ENCODE measurements at regions not wholly inside any gene's neighbourhood (a gene's known extent, or its start where the extent isn't known, plus 50 kb on each side); places are given as distances from the start of the nearest gene placed in this dataset.
A peak's percentile ranks its signal among the peaks of the same experiment; 100 is the strongest.

GRCh38 chr18:10229458-10229857 is 225.0 kb upstream of the APCDD1 start:
- no CpG with 5 or more reads among the region's 3 CpGs for WGBS (ENCODE audit: insufficient coverage)
- Histone ChIP-seq H3K27me3 (ENCODE audit: control insufficient read depth, insufficient read depth, low read length) (no peaks in the 10 kb centered on the region), H3K36me3 (ENCODE audit: control insufficient read depth, insufficient read depth, low read length) (no peaks in the 10 kb centered on the region), H3K4me1 (ENCODE audit: control insufficient read depth, insufficient read depth, low read length) (peaks cover 12% of the 10 kb centered on the region), H3K9me3 (replicated peaks; ENCODE audit: control insufficient read depth, low read depth, low read length) (peaks cover 9% of the 10 kb centered on the region), H3K27ac (ENCODE audit: low read length) (no peak overlapping the region), H3K4me3 (ENCODE audit: low read length) (no peak overlapping the region)
- no peak for DNase-seq

GRCh38 chr18:10230072-10230471 is 224.4 kb upstream of the APCDD1 start:
- Histone ChIP-seq H3K36me3 (ENCODE audit: control insufficient read depth, insufficient read depth, low read length) (no peaks in the 10 kb centered on the region), H3K4me1 (ENCODE audit: control insufficient read depth, insufficient read depth, low read length) (peaks cover 12% of the 10 kb centered on the region), H3K9me3 (replicated peaks; ENCODE audit: control insufficient read depth, low read depth, low read length) (peaks cover 9% of the 10 kb centered on the region), H3K27ac (ENCODE audit: low read length) (no peak overlapping the region), H3K27me3 (ENCODE audit: control insufficient read depth, insufficient read depth, low read length) (no peaks in the 10 kb centered on the region), H3K4me3 (ENCODE audit: low read length) (no peak overlapping the region)
- DNase-seq = no peak
- WGBS (ENCODE audit: insufficient coverage) = 100% methylated on average over 3 of the region's 3 CpGs

GRCh38 chr18:10231220-10231619 is 223.2 kb upstream of the APCDD1 start:
- DNase-seq = no peak
- no peaks in the 10 kb centered on the region for H3K36me3 ChIP-seq (ENCODE audit: control insufficient read depth, insufficient read depth, low read length)
- no peak overlapping the region for H3K27ac ChIP-seq (ENCODE audit: low read length)
- H3K4me1 ChIP-seq (ENCODE audit: control insufficient read depth, insufficient read depth, low read length) = peaks cover 12% of the 10 kb centered on the region
- no peak overlapping the region for H3K4me3 ChIP-seq (ENCODE audit: low read length)
- no peaks in the 10 kb centered on the region for H3K27me3 ChIP-seq (ENCODE audit: control insufficient read depth, insufficient read depth, low read length)
- peaks cover 4% of the 10 kb centered on the region for H3K9me3 ChIP-seq (replicated peaks; ENCODE audit: control insufficient read depth, low read depth, low read length)
- 43% methylated on average over 2 of the region's 3 CpGs for WGBS (ENCODE audit: insufficient coverage)

- Histone ChIP-seq H3K27me3 (ENCODE audit: control insufficient read depth, insufficient read depth, low read length) (no peaks in the 10 kb centered on the region), H3K9me3 (replicated peaks; ENCODE audit: control insufficient read depth, low read depth, low read length) (peaks cover 4% of the 10 kb centered on the region), H3K27ac (ENCODE audit: low read length) (no peak overlapping the region), H3K4me1 (ENCODE audit: control insufficient read depth, insufficient read depth, low read length) (peaks cover 10% of the 10 kb centered on the region), H3K4me3 (ENCODE audit: low read length) (no peak overlapping the region), H3K36me3 (ENCODE audit: control insufficient read depth, insufficient read depth, low read length) (no peaks in the 10 kb centered on the region)
- no CpG with 5 or more reads among the region's 2 CpGs for WGBS (ENCODE audit: insufficient coverage)
- DNase-seq = no peak
Observed at GRCh38 chr18:10232062-10232461, 222.4 kb upstream of the APCDD1 start.

- H3K27me3 ChIP-seq (ENCODE audit: control insufficient read depth, insufficient read depth, low read length) = peaks cover 3% of the 10 kb centered on the region
- peaks cover 10% of the 10 kb centered on the region for H3K4me1 ChIP-seq (ENCODE audit: control insufficient read depth, insufficient read depth, low read length)
- H3K36me3 ChIP-seq (ENCODE audit: control insufficient read depth, insufficient read depth, low read length) = no peaks in the 10 kb centered on the region
- 81% methylated on average over 5 of the region's 10 CpGs for WGBS (ENCODE audit: insufficient coverage)
- no peak for DNase-seq
- H3K9me3 ChIP-seq (replicated peaks; ENCODE audit: control insufficient read depth, low read depth, low read length) = peaks cover 4% of the 10 kb centered on the region
- no peak overlapping the region for H3K4me3 ChIP-seq (ENCODE audit: low read length)
- no peak overlapping the region for H3K27ac ChIP-seq (ENCODE audit: low read length)
Observed at GRCh38 chr18:10233082-10233875, 221.2 kb upstream of the APCDD1 start.

- Histone ChIP-seq H3K9me3 (replicated peaks; ENCODE audit: control insufficient read depth, low read depth, low read length) (peaks cover 4% of the 10 kb centered on the region), H3K4me3 (ENCODE audit: low read length) (no peak overlapping the region), H3K36me3 (ENCODE audit: control insufficient read depth, insufficient read depth, low read length) (no peaks in the 10 kb centered on the region), H3K4me1 (ENCODE audit: control insufficient read depth, insufficient read depth, low read length) (peaks cover 10% of the 10 kb centered on the region), H3K27ac (ENCODE audit: low read length) (no peak overlapping the region), H3K27me3 (ENCODE audit: control insufficient read depth, insufficient read depth, low read length) (peaks cover 3% of the 10 kb centered on the region)
- DNase-seq = no peak
- 100% methylated on average over 3 of the region's 5 CpGs for WGBS (ENCODE audit: insufficient coverage)
Observed at GRCh38 chr18:10234281-10234680, 220.2 kb upstream of the APCDD1 start.

GRCh38 chr18:10234912-10235660 is 219.3 kb upstream of the APCDD1 start:
- no peaks in the 10 kb centered on the region for H3K36me3 ChIP-seq (ENCODE audit: control insufficient read depth, insufficient read depth, low read length)
- 20% methylated on average over 1 of the region's 6 CpGs for WGBS (ENCODE audit: insufficient coverage)
- H3K27me3 ChIP-seq (ENCODE audit: control insufficient read depth, insufficient read depth, low read length) = peaks cover 3% of the 10 kb centered on the region
- peaks cover 2% of the 10 kb centered on the region for H3K9me3 ChIP-seq (replicated peaks; ENCODE audit: control insufficient read depth, low read depth, low read length)
- DNase-seq = peak; percentile 78
- peaks cover 16% of the 10 kb centered on the region for H3K4me1 ChIP-seq (ENCODE audit: control insufficient read depth, insufficient read depth, low read length)
- H3K27ac ChIP-seq (ENCODE audit: low read length) = no peak overlapping the region
- no peak overlapping the region for H3K4me3 ChIP-seq (ENCODE audit: low read length)

GRCh38 chr18:10235661-10235952 is 218.8 kb upstream of the APCDD1 start:
- DNase-seq = no peak
- Histone ChIP-seq H3K4me1 (ENCODE audit: control insufficient read depth, insufficient read depth, low read length) (peaks cover 16% of the 10 kb centered on the region), H3K9me3 (replicated peaks; ENCODE audit: control insufficient read depth, low read depth, low read length) (no peaks in the 10 kb centered on the region), H3K4me3 (ENCODE audit: low read length) (no peak overlapping the region), H3K36me3 (ENCODE audit: control insufficient read depth, insufficient read depth, low read length) (no peaks in the 10 kb centered on the region), H3K27me3 (ENCODE audit: control insufficient read depth, insufficient read depth, low read length) (peaks cover 3% of the 10 kb centered on the region), H3K27ac (ENCODE audit: low read length) (no peak overlapping the region)
- 88% methylated on average over 1 of the region's 2 CpGs for WGBS (ENCODE audit: insufficient coverage)

- H3K27me3 ChIP-seq (ENCODE audit: control insufficient read depth, insufficient read depth, low read length) = peaks cover 5% of the 10 kb centered on the region
- H3K9me3 ChIP-seq (replicated peaks; ENCODE audit: control insufficient read depth, low read depth, low read length) = no peaks in the 10 kb centered on the region
- peak; percentile 82 for DNase-seq
- no peak overlapping the region for H3K4me3 ChIP-seq (ENCODE audit: low read length)
- H3K27ac ChIP-seq (ENCODE audit: low read length) = no peak overlapping the region
- H3K36me3 ChIP-seq (ENCODE audit: control insufficient read depth, insufficient read depth, low read length) = no peaks in the 10 kb centered on the region
- 29% methylated on average over 7 of the region's 11 CpGs for WGBS (ENCODE audit: insufficient coverage)
- H3K4me1 ChIP-seq (ENCODE audit: control insufficient read depth, insufficient read depth, low read length) = peaks cover 17% of the 10 kb centered on the region
Observed at GRCh38 chr18:10239103-10239502, 215.3 kb upstream of the APCDD1 start.

GRCh38 chr18:10239991-10240634 is 214.3 kb upstream of the APCDD1 start:
- Histone ChIP-seq H3K4me1 (ENCODE audit: control insufficient read depth, insufficient read depth, low read length) (peaks cover 26% of the 10 kb centered on the region), H3K36me3 (ENCODE audit: control insufficient read depth, insufficient read depth, low read length) (no peaks in the 10 kb centered on the region), H3K27ac (ENCODE audit: low read length) (no peak overlapping the region), H3K27me3 (ENCODE audit: control insufficient read depth, insufficient read depth, low read length) (peaks cover 5% of the 10 kb centered on the region), H3K4me3 (ENCODE audit: low read length) (no peak overlapping the region), H3K9me3 (replicated peaks; ENCODE audit: control insufficient read depth, low read depth, low read length) (no peaks in the 10 kb centered on the region)
- WGBS (ENCODE audit: insufficient coverage) = 87% methylated on average over 3 of the region's 5 CpGs
- peak; percentile 52 for DNase-seq
